SJCRH30 (cell line): ENCODE measurements at regions not wholly inside any gene's neighbourhood (a gene's known extent, or its start where the extent isn't known, plus 50 kb on each side); places are given as distances from the start of the nearest gene placed in this dataset.
"Not testable (repeated sequence)": the region's sequence is repeated elsewhere in the genome, so short reads cannot be mapped to it uniquely, and the experiment has no call there.

Experiments
- DNase-seq, 2 experiments: peaks; one replicate each; pipeline ENCODE4 v3.0.0-alpha.2; 2015 to 2020
- H3K27ac ChIP-seq: fragments of 250-450 bp; sonication (Bioruptor Pico); 2 replicates; pipeline ENCODE4 v1.5.1; 2020; ENCODE audit warnings: mild to moderate bottlenecking, moderate library complexity
- H3K27me3 ChIP-seq: fragments of 250-450 bp; sonication (Bioruptor Pico); 2 replicates; pipeline ENCODE4 v1.5.1; 2020; ENCODE audit warnings: mild to moderate bottlenecking, moderate library complexity
- H3K36me3 ChIP-seq: fragments of 250-450 bp; sonication (Bioruptor Pico); 2 replicates; pipeline ENCODE4 v1.5.1; 2020; ENCODE audit warnings: mild to moderate bottlenecking, moderate library complexity
- H3K4me1 ChIP-seq: fragments of 250-450 bp; sonication (Bioruptor Pico); 2 replicates; pipeline ENCODE4 v1.5.1; 2020; ENCODE audit warnings: mild to moderate bottlenecking, moderate library complexity
- H3K4me3 ChIP-seq: fragments of 250-450 bp; sonication (Bioruptor Pico); 2 replicates; pipeline ENCODE4 v1.5.1; 2020; ENCODE audit warnings: mild to moderate bottlenecking, moderate library complexity
- H3K9me3 ChIP-seq: fragments of 250-450 bp; sonication (Bioruptor Pico); replicated peaks from 2 replicates; pipeline ENCODE4 v1.5.1; 2020; ENCODE audit warnings: mild to moderate bottlenecking, moderate library complexity

DNA sequence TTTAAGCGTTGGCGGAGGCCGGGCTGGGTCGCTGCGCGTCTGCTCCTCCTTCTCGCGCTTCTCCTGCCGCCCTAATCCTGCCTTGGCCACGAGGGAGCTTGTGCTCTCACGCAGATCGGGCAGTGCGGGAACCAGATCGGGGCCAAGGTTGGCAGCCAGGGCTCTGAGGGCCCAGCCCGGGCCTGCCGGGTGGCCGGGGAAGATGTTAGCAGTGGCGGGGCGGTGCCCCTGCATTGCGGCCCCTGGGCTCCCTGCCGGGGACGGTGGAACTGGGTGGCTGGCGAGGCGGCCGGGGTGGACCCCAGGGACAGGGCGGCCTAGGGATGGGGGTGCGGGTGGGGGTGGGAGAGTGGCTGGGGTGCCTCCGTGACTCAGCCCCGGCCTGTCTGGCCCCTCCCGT is 297.4 kb downstream of the CACNA1B start:
- H3K27ac ChIP-seq, H3K4me3 ChIP-seq, H3K36me3 ChIP-seq, DNase-seq, H3K9me3 ChIP-seq, H3K27me3 ChIP-seq, H3K4me1 ChIP-seq: not testable (repeated sequence)

GRCh38 chr9:138175354-138175753 is 297.8 kb downstream of the CACNA1B start:
- not testable (repeated sequence) for H3K27ac ChIP-seq, H3K4me3 ChIP-seq, H3K36me3 ChIP-seq, H3K4me1 ChIP-seq, H3K27me3 ChIP-seq, H3K9me3 ChIP-seq, DNase-seq

DNA sequence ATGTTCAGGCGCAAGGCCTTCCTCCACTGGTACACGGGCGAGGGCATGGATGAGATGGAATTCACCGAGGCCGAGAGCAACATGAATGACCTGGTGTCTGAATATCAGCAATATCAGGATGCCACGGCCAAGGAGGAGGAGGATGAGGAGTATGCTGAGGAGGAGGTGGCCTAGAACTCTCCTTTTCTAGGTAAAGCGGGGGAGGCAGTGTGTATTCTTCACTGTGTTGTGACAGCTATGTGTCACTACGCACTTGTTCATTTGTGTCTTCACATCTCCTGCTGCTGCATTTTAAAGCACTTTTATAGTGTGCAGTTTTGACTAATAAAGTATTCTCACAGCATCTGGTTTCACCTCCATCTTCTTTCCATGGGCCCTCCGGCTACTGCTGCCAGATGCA is 299.5 kb downstream of the CACNA1B start:
- H3K27ac ChIP-seq, H3K36me3 ChIP-seq, H3K27me3 ChIP-seq, H3K4me3 ChIP-seq, DNase-seq, H3K4me1 ChIP-seq, H3K9me3 ChIP-seq: not testable (repeated sequence)

GRCh38 chr9:138179003-138179402 is 301.4 kb downstream of the CACNA1B start:
- not testable (repeated sequence) for H3K27me3 ChIP-seq, DNase-seq, H3K36me3 ChIP-seq, H3K4me3 ChIP-seq, H3K9me3 ChIP-seq, H3K27ac ChIP-seq, H3K4me1 ChIP-seq

DNA sequence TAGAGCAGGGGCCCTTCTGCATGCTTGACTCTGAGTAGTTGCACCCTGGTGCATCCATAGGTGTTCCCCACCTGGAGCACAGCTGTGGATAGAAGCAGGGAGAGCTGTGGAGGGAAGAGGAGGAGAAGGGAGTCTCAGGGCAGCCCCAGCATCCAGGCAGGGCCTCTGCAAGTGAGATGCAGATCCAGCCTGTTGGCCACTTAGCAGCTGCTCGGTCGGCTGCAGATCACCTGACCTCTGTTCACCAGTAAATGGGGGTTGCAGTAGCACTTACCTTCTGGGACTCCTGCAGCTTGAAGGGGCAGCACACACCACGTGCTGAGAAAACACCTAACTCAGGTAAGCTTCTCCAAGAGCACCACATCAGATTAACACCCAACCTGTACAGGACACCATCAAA is 302.1 kb downstream of the CACNA1B start:
- H3K4me1 ChIP-seq, H3K36me3 ChIP-seq, H3K27ac ChIP-seq, H3K9me3 ChIP-seq, H3K4me3 ChIP-seq, H3K27me3 ChIP-seq, DNase-seq: not testable (repeated sequence)

DNA sequence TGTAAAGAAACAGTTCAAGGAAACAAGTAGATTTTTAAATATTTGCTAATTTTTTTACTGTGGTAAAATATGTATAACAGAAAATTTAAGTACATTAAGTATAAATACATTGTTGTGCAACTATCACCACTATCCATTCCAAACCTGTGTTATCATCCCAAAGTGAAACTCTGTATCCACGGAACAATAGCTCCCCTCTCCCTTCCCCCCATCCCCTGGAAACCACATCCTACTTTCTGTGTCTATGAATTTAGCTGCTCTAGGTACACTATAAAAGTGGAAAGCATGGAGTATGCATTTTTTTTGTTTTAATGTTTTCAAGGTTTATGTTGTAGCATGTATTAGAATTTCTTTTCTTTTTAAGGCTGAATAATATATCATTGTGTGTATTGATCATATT is 304.4 kb downstream of the CACNA1B start:
- H3K4me3 ChIP-seq, H3K9me3 ChIP-seq, H3K27ac ChIP-seq, H3K27me3 ChIP-seq, H3K4me1 ChIP-seq, DNase-seq, H3K36me3 ChIP-seq: not testable (repeated sequence)

DNA sequence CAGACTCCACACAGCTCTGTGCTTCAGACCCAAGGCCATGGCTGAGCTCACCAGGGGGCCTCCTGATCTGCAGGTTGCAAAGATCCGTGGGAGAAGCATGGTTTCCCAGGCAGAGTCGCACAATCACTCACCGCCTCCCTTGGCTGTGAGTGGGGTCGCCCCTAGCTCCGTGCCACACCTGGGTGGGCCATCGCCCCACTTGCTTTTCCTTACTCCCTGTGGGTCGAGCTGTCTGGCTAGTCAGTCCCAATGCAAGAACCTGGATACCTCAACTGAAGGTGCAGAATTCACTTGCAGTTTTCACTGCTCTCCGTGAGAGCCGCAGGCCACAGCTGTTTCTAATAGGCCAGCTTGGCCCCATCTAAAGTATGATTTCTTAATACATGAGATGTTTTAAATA is 319.6 kb downstream of the CACNA1B start:
- not testable (repeated sequence) for H3K36me3 ChIP-seq, H3K27me3 ChIP-seq, H3K4me3 ChIP-seq, H3K27ac ChIP-seq, DNase-seq, H3K4me1 ChIP-seq, H3K9me3 ChIP-seq

DNA sequence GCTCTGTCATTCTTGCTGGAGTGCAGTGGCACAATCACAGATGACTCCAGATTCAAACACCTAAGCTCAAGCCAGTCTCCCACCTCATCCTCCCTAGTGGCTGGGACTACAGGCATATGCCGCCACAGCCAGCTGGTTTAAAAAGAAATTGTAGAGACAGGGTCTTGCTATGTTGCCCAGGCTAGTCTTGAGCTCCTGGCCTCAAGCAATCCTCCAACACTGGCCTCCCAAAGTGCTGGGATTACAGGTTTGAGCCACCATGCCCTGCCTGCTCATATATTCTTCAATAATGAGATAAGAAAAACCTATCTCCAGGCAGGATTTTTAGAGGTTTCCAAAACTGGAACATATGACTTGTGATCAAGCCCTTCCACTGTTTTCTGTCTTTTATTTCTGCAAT is 321.4 kb downstream of the CACNA1B start:
- H3K36me3 ChIP-seq, DNase-seq, H3K9me3 ChIP-seq, H3K4me3 ChIP-seq, H3K4me1 ChIP-seq, H3K27ac ChIP-seq, H3K27me3 ChIP-seq: not testable (repeated sequence)

GRCh38 chr9:138199917-138200316 is 322.3 kb downstream of the CACNA1B start:
- not testable (repeated sequence) for H3K4me1 ChIP-seq, H3K27me3 ChIP-seq, DNase-seq, H3K36me3 ChIP-seq, H3K9me3 ChIP-seq, H3K27ac ChIP-seq, H3K4me3 ChIP-seq

DNA sequence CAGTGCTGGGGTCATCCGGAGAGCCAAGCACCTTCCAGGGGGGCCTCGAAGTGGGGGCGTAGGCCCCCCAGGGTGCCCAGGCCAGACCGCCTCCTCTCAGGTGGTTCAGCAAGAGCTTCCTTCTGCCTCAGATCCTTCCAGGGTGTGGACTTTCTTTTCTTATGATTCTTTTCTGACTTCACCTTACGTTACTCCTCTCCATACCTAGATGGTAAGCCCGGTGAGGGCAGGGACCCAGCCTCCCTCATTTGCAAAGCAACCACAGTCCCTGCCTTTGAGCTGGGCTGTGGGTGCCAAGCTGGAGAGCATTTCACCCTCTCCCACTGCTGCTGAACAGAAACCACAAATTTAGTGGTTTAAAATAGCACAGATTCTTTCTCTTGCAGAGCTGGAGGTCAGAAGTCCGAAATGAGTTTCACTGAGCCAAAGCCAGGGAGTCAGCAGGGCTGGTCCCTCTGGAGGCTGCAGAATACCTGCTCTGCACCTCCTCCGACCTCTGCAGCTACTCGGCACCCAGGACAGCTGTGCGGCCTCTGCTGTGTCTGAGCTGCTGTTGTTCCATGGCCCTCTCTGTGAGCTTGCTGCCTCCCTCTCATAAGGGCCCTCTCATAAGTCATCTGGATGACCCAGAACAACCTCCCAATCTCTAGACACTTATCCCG is 323.0 kb downstream of the CACNA1B start:
- H3K27ac ChIP-seq, H3K4me1 ChIP-seq, H3K27me3 ChIP-seq, DNase-seq, H3K36me3 ChIP-seq, H3K4me3 ChIP-seq, H3K9me3 ChIP-seq: not testable (repeated sequence)

DNA sequence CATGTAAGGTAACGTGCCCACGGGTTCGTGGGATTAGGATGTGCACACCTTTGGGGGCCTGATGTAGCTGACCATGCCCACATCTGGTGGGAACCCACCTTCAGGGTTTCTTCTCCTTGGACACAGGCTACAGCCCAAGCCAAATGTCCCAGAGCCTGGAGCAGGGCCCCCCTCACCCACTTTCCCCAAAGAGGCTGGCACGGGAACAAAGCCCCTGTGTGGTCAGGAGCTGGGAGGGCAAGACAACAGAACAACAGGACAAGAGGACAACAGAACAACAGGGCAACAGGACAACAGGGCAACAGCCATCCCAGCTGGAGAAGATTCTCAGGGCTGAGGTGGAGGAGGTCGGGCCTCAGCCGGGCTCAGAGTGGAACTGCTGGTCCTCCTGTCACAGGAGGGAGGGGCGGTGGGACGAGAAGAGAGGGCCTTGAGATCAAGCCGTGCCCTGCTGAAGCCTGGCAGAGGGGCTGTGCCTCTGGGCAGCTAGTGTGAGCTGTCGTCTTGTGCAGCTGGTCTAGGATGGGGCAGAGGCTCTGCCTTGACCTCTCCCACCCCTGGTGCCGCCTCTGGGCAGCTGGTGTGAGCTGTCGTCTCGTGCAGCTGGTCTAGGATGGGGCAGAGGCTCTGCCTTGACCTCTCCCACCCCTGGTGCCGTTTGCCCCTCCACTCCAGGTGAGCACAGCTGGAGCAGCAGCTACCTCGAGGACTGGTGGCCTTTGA is 323.7 kb downstream of the CACNA1B start:
- H3K27me3 ChIP-seq, H3K9me3 ChIP-seq, DNase-seq, H3K4me1 ChIP-seq, H3K27ac ChIP-seq, H3K36me3 ChIP-seq, H3K4me3 ChIP-seq: not testable (repeated sequence)

- not testable (repeated sequence) for DNase-seq, H3K4me3 ChIP-seq, H3K27me3 ChIP-seq, H3K9me3 ChIP-seq, H3K27ac ChIP-seq, H3K36me3 ChIP-seq, H3K4me1 ChIP-seq
Measured at GRCh38 chr9:138202043-138202442, 324.5 kb downstream of the CACNA1B start.

DNA sequence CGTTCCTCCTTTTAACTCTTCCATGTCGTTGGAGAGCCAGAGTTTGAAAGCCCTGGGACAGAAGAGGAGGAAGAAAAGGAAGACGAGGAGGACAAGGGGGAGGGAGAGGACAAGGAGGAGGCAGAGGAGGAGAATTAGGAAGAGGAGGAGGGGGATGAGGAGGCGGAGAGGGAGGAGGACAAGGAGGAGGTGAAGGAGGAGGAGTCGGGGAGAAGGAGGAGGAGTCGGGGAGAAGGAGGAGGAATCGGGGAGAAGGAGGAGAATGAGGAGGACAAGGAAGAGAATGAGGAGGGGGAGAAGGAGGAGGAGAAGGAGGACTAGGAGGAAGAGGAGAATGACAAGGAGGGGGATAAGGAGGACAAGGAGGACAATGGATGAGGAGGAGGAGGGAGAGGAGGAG is 325.7 kb downstream of the CACNA1B start:
- not testable (repeated sequence) for H3K27me3 ChIP-seq, DNase-seq, H3K4me3 ChIP-seq, H3K4me1 ChIP-seq, H3K36me3 ChIP-seq, H3K27ac ChIP-seq, H3K9me3 ChIP-seq

GRCh38 chr9:138203872-138204271 is 326.3 kb downstream of the CACNA1B start:
- H3K4me3 ChIP-seq, H3K27me3 ChIP-seq, H3K9me3 ChIP-seq, H3K27ac ChIP-seq, H3K4me1 ChIP-seq, H3K36me3 ChIP-seq, DNase-seq: not testable (repeated sequence)

DNA sequence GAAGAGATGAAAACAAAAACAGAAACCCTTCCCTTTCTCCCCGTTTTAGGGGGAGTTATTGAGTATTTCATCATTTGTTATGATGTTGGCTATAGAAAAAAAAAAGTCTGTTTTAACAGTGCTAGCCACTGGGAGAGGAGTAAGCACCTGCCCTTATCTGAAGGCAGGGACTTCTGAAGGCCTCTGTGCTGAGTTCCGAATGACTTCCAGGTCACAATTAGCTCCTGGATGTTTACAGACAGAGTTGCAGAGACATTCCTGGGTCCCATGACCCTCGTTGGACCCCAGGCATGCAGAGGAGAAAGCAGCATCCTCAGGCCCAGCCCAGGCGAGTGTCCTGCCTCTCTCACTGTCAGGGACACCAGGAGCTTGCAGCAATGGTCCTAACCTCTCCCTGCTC is 328.5 kb downstream of the CACNA1B start:
- not testable (repeated sequence) for H3K4me1 ChIP-seq, DNase-seq, H3K27ac ChIP-seq, H3K9me3 ChIP-seq, H3K4me3 ChIP-seq, H3K36me3 ChIP-seq, H3K27me3 ChIP-seq
